Renal cortex interstitium (tissue), 11 donors: ENCODE measurements at regions not wholly inside any gene's neighbourhood (a gene's known extent, or its start where the extent isn't known, plus 50 kb on each side); places are given as distances from the start of the nearest gene placed in this dataset.
A peak's percentile ranks its signal among the peaks of the same experiment; 100 is the strongest.

ENCODE experiments used
- DNase-seq, 11 donors: peaks; one replicate each; pipeline ENCODE4 v3.0.0-alpha.2; 2013; ENCODE audit warnings: low read depth in 9 of 11, low spot score in 4 of 11; ENCODE audit errors: extremely low read depth in 1 of 11

- no peak for DNase-seq
Observed at GRCh38 chr3:117393119-117393518, 683.5 kb downstream of the TUSC7 start.

DNA sequence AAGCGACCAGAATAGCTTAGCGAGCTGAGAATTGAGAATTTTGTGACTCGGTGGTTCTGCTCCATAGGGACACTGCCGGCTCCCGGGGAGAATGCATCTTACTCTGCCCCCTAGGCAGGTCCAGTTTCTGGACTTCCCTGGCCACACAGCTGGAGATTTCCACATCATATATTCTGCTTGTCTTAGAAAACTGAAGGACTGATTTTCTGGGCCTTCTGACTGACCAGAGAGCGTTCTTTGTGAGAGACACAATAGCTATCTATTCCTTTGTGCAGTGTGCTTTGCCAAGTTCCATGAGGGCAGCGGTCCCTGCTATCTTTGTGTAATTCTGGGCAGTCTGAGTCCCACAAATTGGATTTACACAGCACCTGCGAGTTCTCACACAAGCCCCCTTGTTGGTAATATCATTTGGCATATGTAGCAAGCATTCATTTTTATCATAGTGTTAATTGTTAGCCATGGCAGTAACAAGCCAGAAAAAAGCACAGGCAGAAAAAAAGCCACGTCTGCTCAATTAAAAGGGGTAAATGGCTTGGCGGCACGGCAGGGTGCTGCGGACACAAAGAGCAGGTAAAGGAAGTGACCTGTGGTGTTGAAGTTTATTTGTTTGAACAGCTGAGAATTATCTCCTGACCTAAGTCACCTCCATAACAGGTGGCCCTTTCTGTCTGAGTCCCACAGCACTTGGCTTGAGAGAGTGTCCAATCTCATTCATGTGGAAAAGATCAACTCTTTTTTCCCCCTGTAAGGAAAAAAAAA lies 688.7 kb downstream of the TUSC7 start:
- DNase-seq = no peak

GRCh38 chr3:117399311-117400078 lies 689.9 kb downstream of the TUSC7 start:
- no peak for DNase-seq

- DNase-seq = no peak
Observed at GRCh38 chr3:117400303-117400702, 690.7 kb downstream of the TUSC7 start.

- no peak for DNase-seq
Observed at GRCh38 chr3:117404141-117404540, 694.6 kb downstream of the TUSC7 start.

DNA sequence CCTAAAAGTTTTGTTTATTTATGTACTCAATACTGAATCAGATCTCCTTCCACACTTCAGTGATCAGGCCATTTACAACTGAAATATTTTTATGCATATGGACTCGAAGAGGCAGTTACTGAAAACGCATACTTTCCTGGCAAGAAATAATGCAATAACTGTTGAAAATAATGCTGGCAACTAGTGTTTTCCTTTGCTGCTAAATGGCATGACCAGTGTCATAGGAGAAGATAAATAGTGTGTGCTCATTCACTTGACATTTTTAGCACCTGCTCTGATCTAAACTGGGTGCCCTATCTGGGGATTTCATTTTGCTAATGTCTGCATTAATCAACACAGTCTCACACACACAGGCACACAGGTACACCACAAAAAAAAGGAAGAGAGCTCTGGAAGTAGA lies 695.2 kb downstream of the TUSC7 start:
- no peak for DNase-seq

DNA sequence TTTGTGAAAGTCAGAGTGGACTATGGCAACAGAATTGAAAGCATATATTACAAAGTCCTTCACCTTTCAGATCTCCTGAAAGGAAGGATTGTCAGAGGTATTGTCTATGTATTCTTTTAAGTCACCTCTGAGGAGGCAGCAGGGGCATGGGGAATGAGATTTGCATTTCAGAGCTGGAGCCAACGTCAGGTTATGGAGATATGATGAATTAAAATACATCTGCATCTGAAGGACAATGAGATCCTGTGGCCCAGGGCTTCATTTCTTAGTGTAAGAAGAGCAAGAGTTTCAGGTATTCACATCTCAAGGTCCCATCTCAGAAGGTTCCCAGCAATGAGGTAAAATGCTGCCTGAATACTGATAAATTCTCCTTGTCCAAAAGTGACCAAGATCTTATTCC lies 695.8 kb downstream of the TUSC7 start:
- no peak for DNase-seq

- DNase-seq = no peak
Observed at GRCh38 chr3:117407317-117407716, 697.7 kb downstream of the TUSC7 start.

GRCh38 chr3:117408811-117409210 lies 699.2 kb downstream of the TUSC7 start:
- no peak for DNase-seq

GRCh38 chr3:117409256-117409655 lies 699.7 kb downstream of the TUSC7 start:
- no peak for DNase-seq

- DNase-seq = no peak
Observed at GRCh38 chr3:117409701-117410459, 700.3 kb downstream of the TUSC7 start.

DNA sequence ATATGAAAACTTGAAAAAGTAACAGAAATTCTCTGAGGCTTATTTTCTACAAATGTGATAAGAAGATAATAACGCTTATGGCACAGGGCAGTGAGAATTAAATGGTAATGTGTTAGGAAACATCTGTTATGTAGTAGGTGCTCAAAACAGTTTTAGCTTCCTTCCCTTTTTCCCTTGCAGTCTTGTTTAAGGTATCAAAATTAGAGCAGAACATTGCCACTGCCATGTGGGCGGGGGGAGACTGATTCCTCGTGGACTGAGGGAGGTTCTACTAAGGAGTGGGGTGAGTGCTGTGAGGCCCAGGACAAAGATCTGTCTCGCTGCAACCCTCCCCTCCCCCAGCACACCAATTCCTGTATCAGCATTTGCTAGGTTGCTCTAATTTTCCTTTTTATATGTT lies 702.4 kb downstream of the TUSC7 start:
- no peak for DNase-seq

DNA sequence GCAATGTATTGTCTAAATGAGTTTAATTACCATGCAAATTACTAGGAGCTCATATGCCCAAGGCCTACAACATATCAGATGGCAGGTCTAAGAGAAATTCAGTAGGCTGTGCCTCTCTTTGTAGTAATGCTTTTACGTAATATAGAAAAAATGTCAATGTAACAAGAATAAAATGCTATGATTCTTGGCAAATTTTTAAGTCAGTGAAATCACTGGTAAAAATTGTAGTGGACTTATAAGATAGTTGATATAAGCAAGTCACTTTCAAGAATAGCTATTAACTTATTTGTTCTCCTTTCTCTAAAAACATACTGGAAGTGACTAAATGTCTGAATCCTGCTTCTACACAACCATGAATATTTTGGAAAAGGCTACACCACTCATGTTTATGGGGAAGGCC lies 707.8 kb downstream of the TUSC7 start:
- no peak for DNase-seq

DNA sequence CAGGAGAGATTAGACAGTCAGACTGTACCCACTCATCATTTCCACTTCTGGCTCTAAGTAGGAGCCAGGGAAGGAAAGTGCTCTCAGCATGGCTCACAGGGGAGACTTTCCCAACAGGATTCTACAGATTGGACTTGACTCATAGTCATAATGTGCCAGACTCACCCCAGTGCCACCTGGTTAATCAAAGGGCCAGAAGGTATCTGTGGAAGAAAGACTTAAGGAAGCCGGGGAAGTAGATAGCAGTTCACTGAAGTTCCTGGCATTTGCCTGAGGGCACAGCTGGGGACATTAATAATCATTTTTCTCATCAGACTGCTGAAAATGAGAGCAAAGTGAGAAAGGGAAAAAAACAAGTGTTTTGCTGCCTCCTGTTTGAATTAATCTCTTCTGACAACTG lies 717.5 kb downstream of the TUSC7 start:
- no peak for DNase-seq

- DNase-seq = no peak
Observed at GRCh38 chr3:117433427-117433826, 723.8 kb downstream of the TUSC7 start.

DNA sequence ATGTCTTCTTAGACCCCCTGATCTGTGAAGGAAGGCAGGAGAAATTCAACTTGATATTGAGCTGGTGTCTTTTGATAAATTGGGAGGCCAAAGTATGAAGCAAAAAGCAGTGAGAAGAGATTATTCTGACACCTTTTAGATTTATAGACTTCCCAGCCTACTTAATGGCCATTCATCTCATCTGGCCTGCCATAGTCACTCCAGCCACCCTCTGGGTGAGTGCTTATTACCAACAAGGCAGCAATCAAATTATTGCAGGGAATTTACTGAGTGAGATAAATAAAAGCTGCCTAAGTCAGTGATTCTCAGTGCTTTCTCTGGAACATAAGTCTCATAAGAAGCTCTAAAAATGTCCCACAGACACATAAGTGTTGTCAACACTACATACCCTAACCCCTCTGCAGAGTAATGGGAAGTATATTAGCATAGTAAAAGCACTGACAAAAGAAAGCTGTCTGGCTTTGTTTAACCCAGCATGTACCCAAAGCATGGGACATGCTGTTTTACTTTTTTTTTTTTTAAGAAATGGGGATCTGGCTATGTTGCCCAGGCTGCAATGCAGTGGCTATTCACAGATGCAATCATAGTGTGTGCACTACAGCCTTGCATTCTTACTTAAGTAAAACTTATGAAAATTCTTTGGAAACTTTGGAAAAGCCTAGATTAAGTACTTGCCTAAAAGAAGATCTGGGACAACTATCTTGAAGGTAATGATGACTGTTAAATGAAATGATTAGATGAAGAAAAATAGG lies 725.3 kb downstream of the TUSC7 start:
- DNase-seq = no peak

DNA sequence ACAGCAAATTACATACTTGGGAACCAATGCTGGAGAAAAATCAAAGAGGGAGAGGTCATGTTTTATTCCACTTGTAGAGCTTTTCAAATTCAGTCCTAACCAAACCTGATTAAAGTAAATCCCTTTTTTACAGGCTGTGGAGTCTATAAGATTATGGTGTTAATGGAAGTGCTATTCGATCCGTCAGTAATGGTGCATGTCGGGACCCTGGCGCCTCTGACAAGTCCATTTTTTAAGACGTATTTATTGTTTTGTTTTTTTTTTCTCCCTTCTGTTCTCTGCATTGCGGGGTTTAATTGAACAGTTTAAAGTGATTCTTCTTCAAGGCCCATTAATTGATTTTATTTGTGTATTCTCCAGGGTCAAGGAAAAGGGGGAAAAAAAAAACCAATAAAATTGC lies 725.9 kb downstream of the TUSC7 start:
- no peak for DNase-seq

DNA sequence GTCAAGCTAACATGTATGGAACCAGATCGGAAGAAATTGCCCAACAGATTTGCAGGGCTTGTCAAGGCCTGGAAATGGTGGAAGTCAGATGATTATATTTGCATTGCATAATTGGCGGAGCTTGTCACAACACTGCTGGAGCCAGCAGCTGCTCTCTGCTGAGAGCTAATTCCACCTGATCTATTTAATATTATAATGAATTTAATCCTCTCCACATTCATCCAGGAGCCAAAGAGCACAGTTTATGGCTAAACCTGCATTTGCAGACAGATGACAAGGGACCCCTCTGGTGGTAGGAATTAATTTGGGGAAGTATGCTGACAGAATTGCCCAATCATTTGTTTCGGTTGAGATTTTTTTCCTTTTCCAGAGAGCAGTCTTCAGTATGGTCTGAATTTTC lies 730.2 kb downstream of the TUSC7 start:
- peak in 7 of 11 donors; percentile 1 to 11 (median 5) for DNase-seq

- DNase-seq = no peak
Observed at GRCh38 chr3:117441851-117442250, 732.3 kb downstream of the TUSC7 start.
